Uterus (tissue), 3 donors: ENCODE measurements at regions not wholly inside any gene's neighbourhood (a gene's known extent, or its start where the extent isn't known, plus 50 kb on each side); places are given as distances from the start of the nearest gene placed in this dataset.

Experiments used
- DNase-seq, 2 donors: peaks; one replicate each; pipeline ENCODE4 v3.0.0-alpha.2; 2019 to 2020
- H3K27ac ChIP-seq, 2 donors: fragments of 200-600 bp; sonication (generic); 1 replicate in 1 of 2; 2 replicates in 1 of 2; pipeline ENCODE4 v1.5.1; 2016 to 2018
- H3K27me3 ChIP-seq, 2 donors: fragments of 200-600 bp; sonication (generic); one replicate each; pipeline ENCODE4 v1.5.1; 2018 to 2019; ENCODE audit warnings: control low read depth in 1 of 2
- H3K36me3 ChIP-seq, 2 donors: fragments of 200-600 bp; sonication (generic); one replicate each; pipeline ENCODE4 v1.5.1; 2019; ENCODE audit warnings: control low read depth in 1 of 2
- H3K4me1 ChIP-seq, 2 donors: fragments of 200-600 bp; sonication (generic); one replicate each; pipeline ENCODE4 v1.5.1; 2018 to 2019; ENCODE audit warnings: control low read depth in 1 of 2
- H3K4me3 ChIP-seq, 2 donors: fragments of 200-600 bp; sonication (generic); 1 replicate in 1 of 2; 2 replicates in 1 of 2; pipeline ENCODE4 v1.5.1; 2018 to 2019; ENCODE audit warnings: mild to moderate bottlenecking in 1 of 2
- H3K9me3 ChIP-seq, 2 donors: fragments of 200-600 bp; sonication (generic); one replicate each; pipeline ENCODE4 v1.5.1; 2019; ENCODE audit warnings: control low read depth in 1 of 2
- CTCF ChIP-seq, 4 experiments: fragments of 200-600 bp in 2 of 4; fragments of 450-650 bp in 2 of 4; sonication (generic) in 2 of 4; IDR thresholded peaks; one replicate each; pipeline ENCODE4 v1.5.1; 2016 to 2019; ENCODE audit warnings: antibody characterized with exemption in 4 of 4, mild to moderate bottlenecking in 2 of 4, moderate library complexity in 1 of 4
- POLR2A ChIP-seq, 2 donors: fragments of 450-650 bp; IDR thresholded peaks; one replicate each; pipeline ENCODE4 v1.6.1; 2016; ENCODE audit warnings: antibody characterized with exemption in 2 of 2, mild to moderate bottlenecking in 1 of 2, moderate library complexity in 1 of 2
- intact Hi-C: fragments of 100-400 bp; cut with DNase I; formaldehyde crosslinking; loops from one replicate; pipeline ENCODE4 v1.15.1; 2023; ENCODE audit warnings: low total_unique reads
- donor health status: DM: yes; HTN: yes; CAD: no.

- no peaks in the 10 kb centered on the region for H3K4me1 ChIP-seq
- no peak for DNase-seq
- intact Hi-C loops, result no loop called here
- H3K9me3 ChIP-seq, result no peaks in the 10 kb centered on the region
- H3K27me3 ChIP-seq, result no peaks in the 10 kb centered on the region
- H3K4me3 ChIP-seq, result no peak overlapping the region
- H3K36me3 ChIP-seq, result no peaks in the 10 kb centered on the region
- H3K27ac ChIP-seq, result no peak overlapping the region
- no peak for TF ChIP-seq POLR2A (IDR thresholded peaks at IDR 0.05)
- TF ChIP-seq CTCF (IDR thresholded peaks at IDR 0.05), result no peak
Observed at GRCh38 chr20:39155971-39156370, 193.8 kb downstream of the DHX35 start.

GRCh38 chr20:39152742-39153141 lies 190.6 kb downstream of the DHX35 start:
- no peak for DNase-seq
- H3K27ac ChIP-seq, result no peak overlapping the region
- H3K36me3 ChIP-seq, result no peaks in the 10 kb centered on the region
- H3K27me3 ChIP-seq, result no peaks in the 10 kb centered on the region
- TF ChIP-seq CTCF (IDR thresholded peaks at IDR 0.05) (no peak), POLR2A (IDR thresholded peaks at IDR 0.05) (no peak)
- intact Hi-C loops, result no loop called here
- no peaks in the 10 kb centered on the region for H3K4me1 ChIP-seq
- H3K4me3 ChIP-seq, result no peak overlapping the region
- no peaks in the 10 kb centered on the region for H3K9me3 ChIP-seq

DNA sequence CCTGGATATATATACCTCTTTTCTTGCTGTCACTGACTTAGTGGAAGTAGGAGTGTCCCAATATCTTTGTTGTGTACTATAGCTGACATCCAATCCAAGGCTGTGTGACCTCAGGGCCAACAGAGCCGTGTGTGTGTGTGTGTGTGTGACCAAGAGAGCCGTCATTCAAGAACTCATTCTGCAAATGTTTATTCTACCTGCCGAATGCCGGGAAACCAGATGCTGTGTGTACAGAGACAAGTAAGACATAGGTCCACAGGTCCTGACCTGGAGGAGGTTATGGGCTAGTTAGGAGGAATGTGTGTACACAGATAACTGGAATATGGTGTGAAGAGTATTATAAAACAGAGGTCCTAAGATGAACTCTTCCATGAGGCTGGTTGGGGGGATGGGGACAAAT lies 190.0 kb downstream of the DHX35 start:
- no peak overlapping the region for H3K4me3 ChIP-seq
- no peaks in the 10 kb centered on the region for H3K27me3 ChIP-seq
- H3K4me1 ChIP-seq, result no peaks in the 10 kb centered on the region
- no peaks in the 10 kb centered on the region for H3K36me3 ChIP-seq
- TF ChIP-seq CTCF (IDR thresholded peaks at IDR 0.05) (no peak), POLR2A (IDR thresholded peaks at IDR 0.05) (no peak)
- no peak overlapping the region for H3K27ac ChIP-seq
- intact Hi-C loops, result no loop called here
- H3K9me3 ChIP-seq, result no peaks in the 10 kb centered on the region
- DNase-seq, result no peak

GRCh38 chr20:39150501-39150900 lies 188.4 kb downstream of the DHX35 start:
- TF ChIP-seq POLR2A (IDR thresholded peaks at IDR 0.05) (no peak), CTCF (IDR thresholded peaks at IDR 0.05) (no peak)
- DNase-seq, result no peak
- no peaks in the 10 kb centered on the region for H3K36me3 ChIP-seq
- no peak overlapping the region for H3K27ac ChIP-seq
- intact Hi-C loops, result no loop called here
- H3K9me3 ChIP-seq, result no peaks in the 10 kb centered on the region
- no peaks in the 10 kb centered on the region for H3K27me3 ChIP-seq
- H3K4me1 ChIP-seq, result no peaks in the 10 kb centered on the region
- no peak overlapping the region for H3K4me3 ChIP-seq

DNA sequence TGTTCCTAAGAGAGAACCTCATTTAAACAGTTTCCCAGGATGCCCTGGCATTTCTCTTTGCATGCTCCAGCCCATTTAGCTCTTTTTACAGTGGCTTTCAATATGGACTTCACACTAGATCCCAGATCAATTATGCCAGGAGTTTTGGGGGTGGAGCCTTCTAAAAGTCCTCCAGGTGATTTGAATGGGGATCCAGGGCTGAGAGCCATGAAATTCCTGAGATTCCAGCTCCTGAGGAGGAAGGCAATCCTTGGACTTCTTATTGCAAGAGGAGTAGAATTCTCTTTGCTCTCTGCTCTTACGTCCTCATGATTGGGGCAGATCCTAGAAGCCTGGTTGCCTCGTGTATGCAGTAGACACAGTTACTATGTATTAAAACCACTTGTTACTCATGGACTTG lies 184.2 kb downstream of the DHX35 start:
- no peaks in the 10 kb centered on the region for H3K36me3 ChIP-seq
- no peak for TF ChIP-seq POLR2A (IDR thresholded peaks at IDR 0.05)
- no peak for TF ChIP-seq CTCF (IDR thresholded peaks at IDR 0.05)
- no peak overlapping the region for H3K4me3 ChIP-seq
- intact Hi-C loops, result no loop called here
- no peaks in the 10 kb centered on the region for H3K27me3 ChIP-seq
- H3K9me3 ChIP-seq, result no peaks in the 10 kb centered on the region
- no peak overlapping the region for H3K27ac ChIP-seq
- no peaks in the 10 kb centered on the region for H3K4me1 ChIP-seq
- DNase-seq, result no peak
